ENCODE measurements at regions not wholly inside any gene's neighbourhood (a gene's known extent, or its start where the extent isn't known, plus 50 kb on each side); places are given as distances from the start of the nearest gene placed in this dataset.

DNA sequence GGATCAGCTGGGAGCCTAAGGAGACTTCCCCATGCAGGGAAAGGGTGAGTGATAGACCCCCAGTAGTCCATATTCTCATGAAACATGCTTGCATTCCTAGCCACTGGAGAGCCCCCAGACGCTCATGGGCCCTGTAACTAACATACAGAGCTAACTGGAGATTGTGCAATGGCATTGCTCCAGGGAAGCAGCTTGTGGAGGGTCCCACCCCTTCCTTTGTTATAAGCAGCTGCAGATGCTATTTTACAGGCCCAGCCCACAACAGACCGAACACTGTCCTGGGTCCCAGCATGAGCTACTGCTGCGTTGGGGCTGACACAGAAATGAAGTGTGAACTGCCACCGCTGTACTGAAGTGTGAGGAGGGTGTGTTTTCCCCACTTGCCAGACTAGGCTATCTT is 1465.7 kb upstream of the DIAPH2 start:
- no peak for TF ChIP-seq TAF1 (IDR thresholded peaks at IDR 0.05; ENCODE audit: borderline replicate concordance, insufficient read depth, low read length)
- no peak for TF ChIP-seq SIN3A (IDR thresholded peaks at IDR 0.05; ENCODE audit: borderline replicate concordance, insufficient read depth, low read length)
- TF ChIP-seq POLR2AphosphoS5 (IDR thresholded peaks at IDR 0.05; ENCODE audit: low read depth, low read length), result no peak
- no peak for TF ChIP-seq REST (IDR thresholded peaks at IDR 0.05; ENCODE audit: insufficient read depth in 1 of 2, low read depth in 2 of 2, low read length in 2 of 2)
- TF ChIP-seq FOXP2 (optimal IDR thresholded peaks at IDR 0.05; ENCODE audit: borderline replicate concordance, extremely low read depth, extremely low read length, insufficient read depth), result no peak

GRCh38 chrX:95248386-95248785 is 1436.3 kb upstream of the DIAPH2 start:
- TF ChIP-seq FOXP2 (optimal IDR thresholded peaks at IDR 0.05; ENCODE audit: borderline replicate concordance, extremely low read depth, extremely low read length, insufficient read depth), result no peak
- no peak for TF ChIP-seq POLR2AphosphoS5 (IDR thresholded peaks at IDR 0.05; ENCODE audit: low read depth, low read length)
- no peak for TF ChIP-seq TAF1 (IDR thresholded peaks at IDR 0.05; ENCODE audit: borderline replicate concordance, insufficient read depth, low read length)

DNA sequence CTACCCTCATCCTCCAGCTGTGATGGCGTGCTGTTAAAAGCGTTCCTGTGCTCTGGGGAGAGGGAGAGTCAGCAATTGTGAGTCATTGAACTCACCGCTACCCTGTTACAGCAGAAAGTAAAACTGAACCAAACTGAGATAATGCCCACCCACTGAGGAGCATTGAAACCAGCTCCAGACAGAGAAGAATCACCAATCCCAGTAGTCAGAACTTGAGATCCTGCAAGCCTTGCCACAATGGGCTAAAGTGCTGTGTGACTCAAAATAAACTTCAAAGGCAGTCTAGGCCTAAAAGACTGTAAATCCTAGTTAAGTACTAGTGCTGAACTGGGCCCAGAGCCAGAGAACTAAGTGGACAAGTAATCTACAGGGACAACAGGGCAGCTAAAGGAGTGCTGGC is 1394.2 kb upstream of the DIAPH2 start:
- TF ChIP-seq SIN3A (IDR thresholded peaks at IDR 0.05; ENCODE audit: borderline replicate concordance, insufficient read depth, low read length) (no peak), REST (IDR thresholded peaks at IDR 0.05; ENCODE audit: insufficient read depth in 1 of 2, low read depth in 2 of 2, low read length in 2 of 2) (no peak)

- TF ChIP-seq FOXP2 (optimal IDR thresholded peaks at IDR 0.05; ENCODE audit: borderline replicate concordance, extremely low read depth, extremely low read length, insufficient read depth) (no peak), TAF1 (IDR thresholded peaks at IDR 0.05; ENCODE audit: borderline replicate concordance, insufficient read depth, low read length) (no peak), REST (IDR thresholded peaks at IDR 0.05; ENCODE audit: insufficient read depth in 1 of 2, low read depth in 2 of 2, low read length in 2 of 2) (no peak), POLR2AphosphoS5 (IDR thresholded peaks at IDR 0.05; ENCODE audit: low read depth, low read length) (no peak), SIN3A (IDR thresholded peaks at IDR 0.05; ENCODE audit: borderline replicate concordance, insufficient read depth, low read length) (no peak)
Observed at GRCh38 chrX:95291561-95291960, 1393.1 kb upstream of the DIAPH2 start.

DNA sequence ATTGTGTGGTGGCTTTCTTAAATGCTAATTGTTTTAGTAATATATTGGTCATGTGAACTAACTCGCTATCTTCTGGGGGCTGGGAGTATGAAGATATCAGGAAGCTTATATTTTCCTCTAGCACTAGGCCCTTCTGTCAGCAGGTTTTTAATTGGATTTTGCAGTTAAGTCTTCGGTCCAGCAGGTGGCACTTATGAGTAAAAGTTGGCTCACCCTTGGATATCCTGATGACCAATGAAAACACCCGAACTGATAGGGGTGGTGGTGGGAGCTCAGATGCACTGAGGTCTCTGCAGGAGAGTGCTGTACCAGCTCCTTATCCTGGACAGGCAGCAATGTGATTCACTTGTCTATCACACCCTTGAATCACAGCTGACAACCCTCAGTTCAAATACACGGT is 1365.8 kb upstream of the DIAPH2 start:
- TF ChIP-seq FOXP2 (optimal IDR thresholded peaks at IDR 0.05; ENCODE audit: borderline replicate concordance, extremely low read depth, extremely low read length, insufficient read depth) (no peak), POLR2AphosphoS5 (IDR thresholded peaks at IDR 0.05; ENCODE audit: low read depth, low read length) (no peak), REST (IDR thresholded peaks at IDR 0.05; ENCODE audit: insufficient read depth in 1 of 2, low read depth in 2 of 2, low read length in 2 of 2) (no peak), SIN3A (IDR thresholded peaks at IDR 0.05; ENCODE audit: borderline replicate concordance, insufficient read depth, low read length) (no peak), TAF1 (IDR thresholded peaks at IDR 0.05; ENCODE audit: borderline replicate concordance, insufficient read depth, low read length) (no peak)
